ENCODE measurements at regions not wholly inside any gene's neighbourhood (a gene's known extent, or its start where the extent isn't known, plus 50 kb on each side); places are given as distances from the start of the nearest gene placed in this dataset.

DNA sequence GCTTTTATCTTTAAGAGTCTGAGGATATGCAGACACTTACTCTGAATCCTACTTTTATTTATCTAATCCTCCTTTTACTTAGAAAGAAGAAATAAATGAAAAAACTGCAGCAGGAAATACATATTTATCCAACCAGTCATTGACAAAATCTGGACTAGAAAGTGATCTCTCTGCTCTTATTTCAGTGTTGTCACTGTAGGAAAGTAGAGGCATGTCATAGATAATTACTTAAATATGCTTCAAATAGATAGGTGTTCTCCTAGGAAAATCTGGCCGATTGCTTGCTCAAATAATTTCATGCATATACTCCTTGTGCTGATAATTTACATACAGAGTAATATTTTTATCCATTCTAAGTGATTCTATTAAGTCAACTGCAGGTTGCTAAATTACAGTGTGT, 2001.9 kb upstream of the C9orf72 start (continued):
- TF ChIP-seq, protein P1, sequence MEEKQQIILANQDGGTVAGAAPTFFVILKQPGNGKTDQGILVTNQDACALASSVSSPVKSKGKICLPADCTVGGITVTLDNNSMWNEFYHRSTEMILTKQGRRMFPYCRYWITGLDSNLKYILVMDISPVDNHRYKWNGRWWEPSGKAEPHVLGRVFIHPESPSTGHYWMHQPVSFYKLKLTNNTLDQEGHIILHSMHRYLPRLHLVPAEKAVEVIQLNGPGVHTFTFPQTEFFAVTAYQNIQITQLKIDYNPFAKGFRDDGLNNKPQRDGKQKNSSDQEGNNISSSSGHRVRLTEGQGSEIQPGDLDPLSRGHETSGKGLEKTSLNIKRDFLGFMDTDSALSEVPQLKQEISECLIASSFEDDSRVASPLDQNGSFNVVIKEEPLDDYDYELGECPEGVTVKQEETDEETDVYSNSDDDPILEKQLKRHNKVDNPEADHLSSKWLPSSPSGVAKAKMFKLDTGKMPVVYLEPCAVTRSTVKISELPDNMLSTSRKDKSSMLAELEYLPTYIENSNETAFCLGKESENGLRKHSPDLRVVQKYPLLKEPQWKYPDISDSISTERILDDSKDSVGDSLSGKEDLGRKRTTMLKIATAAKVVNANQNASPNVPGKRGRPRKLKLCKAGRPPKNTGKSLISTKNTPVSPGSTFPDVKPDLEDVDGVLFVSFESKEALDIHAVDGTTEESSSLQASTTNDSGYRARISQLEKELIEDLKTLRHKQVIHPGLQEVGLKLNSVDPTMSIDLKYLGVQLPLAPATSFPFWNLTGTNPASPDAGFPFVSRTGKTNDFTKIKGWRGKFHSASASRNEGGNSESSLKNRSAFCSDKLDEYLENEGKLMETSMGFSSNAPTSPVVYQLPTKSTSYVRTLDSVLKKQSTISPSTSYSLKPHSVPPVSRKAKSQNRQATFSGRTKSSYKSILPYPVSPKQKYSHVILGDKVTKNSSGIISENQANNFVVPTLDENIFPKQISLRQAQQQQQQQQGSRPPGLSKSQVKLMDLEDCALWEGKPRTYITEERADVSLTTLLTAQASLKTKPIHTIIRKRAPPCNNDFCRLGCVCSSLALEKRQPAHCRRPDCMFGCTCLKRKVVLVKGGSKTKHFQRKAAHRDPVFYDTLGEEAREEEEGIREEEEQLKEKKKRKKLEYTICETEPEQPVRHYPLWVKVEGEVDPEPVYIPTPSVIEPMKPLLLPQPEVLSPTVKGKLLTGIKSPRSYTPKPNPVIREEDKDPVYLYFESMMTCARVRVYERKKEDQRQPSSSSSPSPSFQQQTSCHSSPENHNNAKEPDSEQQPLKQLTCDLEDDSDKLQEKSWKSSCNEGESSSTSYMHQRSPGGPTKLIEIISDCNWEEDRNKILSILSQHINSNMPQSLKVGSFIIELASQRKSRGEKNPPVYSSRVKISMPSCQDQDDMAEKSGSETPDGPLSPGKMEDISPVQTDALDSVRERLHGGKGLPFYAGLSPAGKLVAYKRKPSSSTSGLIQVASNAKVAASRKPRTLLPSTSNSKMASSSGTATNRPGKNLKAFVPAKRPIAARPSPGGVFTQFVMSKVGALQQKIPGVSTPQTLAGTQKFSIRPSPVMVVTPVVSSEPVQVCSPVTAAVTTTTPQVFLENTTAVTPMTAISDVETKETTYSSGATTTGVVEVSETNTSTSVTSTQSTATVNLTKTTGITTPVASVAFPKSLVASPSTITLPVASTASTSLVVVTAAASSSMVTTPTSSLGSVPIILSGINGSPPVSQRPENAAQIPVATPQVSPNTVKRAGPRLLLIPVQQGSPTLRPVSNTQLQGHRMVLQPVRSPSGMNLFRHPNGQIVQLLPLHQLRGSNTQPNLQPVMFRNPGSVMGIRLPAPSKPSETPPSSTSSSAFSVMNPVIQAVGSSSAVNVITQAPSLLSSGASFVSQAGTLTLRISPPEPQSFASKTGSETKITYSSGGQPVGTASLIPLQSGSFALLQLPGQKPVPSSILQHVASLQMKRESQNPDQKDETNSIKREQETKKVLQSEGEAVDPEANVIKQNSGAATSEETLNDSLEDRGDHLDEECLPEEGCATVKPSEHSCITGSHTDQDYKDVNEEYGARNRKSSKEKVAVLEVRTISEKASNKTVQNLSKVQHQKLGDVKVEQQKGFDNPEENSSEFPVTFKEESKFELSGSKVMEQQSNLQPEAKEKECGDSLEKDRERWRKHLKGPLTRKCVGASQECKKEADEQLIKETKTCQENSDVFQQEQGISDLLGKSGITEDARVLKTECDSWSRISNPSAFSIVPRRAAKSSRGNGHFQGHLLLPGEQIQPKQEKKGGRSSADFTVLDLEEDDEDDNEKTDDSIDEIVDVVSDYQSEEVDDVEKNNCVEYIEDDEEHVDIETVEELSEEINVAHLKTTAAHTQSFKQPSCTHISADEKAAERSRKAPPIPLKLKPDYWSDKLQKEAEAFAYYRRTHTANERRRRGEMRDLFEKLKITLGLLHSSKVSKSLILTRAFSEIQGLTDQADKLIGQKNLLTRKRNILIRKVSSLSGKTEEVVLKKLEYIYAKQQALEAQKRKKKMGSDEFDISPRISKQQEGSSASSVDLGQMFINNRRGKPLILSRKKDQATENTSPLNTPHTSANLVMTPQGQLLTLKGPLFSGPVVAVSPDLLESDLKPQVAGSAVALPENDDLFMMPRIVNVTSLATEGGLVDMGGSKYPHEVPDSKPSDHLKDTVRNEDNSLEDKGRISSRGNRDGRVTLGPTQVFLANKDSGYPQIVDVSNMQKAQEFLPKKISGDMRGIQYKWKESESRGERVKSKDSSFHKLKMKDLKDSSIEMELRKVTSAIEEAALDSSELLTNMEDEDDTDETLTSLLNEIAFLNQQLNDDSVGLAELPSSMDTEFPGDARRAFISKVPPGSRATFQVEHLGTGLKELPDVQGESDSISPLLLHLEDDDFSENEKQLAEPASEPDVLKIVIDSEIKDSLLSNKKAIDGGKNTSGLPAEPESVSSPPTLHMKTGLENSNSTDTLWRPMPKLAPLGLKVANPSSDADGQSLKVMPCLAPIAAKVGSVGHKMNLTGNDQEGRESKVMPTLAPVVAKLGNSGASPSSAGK (IDR thresholded peaks at IDR 0.05), result no peak
- TF ChIP-seq, protein P2, sequence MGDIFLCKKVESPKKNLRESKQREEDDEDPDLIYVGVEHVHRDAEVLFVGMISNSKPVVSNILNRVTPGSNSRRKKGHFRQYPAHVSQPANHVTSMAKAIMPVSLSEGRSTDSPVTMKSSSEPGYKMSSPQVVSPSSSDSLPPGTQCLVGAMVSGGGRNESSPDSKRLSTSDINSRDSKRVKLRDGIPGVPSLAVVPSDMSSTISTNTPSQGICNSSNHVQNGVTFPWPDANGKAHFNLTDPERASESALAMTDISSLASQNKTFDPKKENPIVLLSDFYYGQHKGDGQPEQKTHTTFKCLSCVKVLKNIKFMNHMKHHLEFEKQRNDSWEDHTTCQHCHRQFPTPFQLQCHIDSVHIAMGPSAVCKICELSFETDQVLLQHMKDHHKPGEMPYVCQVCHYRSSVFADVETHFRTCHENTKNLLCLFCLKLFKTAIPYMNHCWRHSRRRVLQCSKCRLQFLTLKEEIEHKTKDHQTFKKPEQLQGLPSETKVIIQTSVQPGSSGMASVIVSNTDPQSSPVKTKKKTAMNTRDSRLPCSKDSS (IDR thresholded peaks at IDR 0.05; ENCODE audit: low read depth, partially characterized antibody), result no peak
- TF ChIP-seq, protein P3, sequence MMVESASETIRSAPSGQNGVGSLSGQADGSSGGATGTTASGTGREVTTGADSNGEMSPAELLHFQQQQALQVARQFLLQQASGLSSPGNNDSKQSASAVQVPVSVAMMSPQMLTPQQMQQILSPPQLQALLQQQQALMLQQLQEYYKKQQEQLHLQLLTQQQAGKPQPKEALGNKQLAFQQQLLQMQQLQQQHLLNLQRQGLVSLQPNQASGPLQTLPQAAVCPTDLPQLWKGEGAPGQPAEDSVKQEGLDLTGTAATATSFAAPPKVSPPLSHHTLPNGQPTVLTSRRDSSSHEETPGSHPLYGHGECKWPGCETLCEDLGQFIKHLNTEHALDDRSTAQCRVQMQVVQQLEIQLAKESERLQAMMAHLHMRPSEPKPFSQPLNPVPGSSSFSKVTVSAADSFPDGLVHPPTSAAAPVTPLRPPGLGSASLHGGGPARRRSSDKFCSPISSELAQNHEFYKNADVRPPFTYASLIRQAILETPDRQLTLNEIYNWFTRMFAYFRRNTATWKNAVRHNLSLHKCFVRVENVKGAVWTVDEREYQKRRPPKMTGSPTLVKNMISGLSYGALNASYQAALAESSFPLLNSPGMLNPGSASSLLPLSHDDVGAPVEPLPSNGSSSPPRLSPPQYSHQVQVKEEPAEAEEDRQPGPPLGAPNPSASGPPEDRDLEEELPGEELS (CRISPR knock-in tag; IDR thresholded peaks at IDR 0.05; ENCODE audit: borderline replicate concordance), result no peak
- no peak for TF ChIP-seq TCF3 (CRISPR knock-in tag; IDR thresholded peaks at IDR 0.05)

Measured in K562 (cell line).